Nephron (organoid): ENCODE measurements at regions not wholly inside any gene's neighbourhood (a gene's known extent, or its start where the extent isn't known, plus 50 kb on each side); places are given as distances from the start of the nearest gene placed in this dataset.

ENCODE experiments used
- H3K27ac Mint-ChIP-seq, 3 experiments: 2 replicates each; pipeline ENCODE4 v1.8.0; 2020; ENCODE audit warnings: mixed read lengths in 3 of 3, mild to moderate bottlenecking in 2 of 3, moderate library complexity in 1 of 3
- H3K27me3 Mint-ChIP-seq: 2 replicates; pipeline ENCODE4 v1.8.0; 2021; ENCODE audit warnings: low read depth, mild to moderate bottlenecking, moderate library complexity, mixed read lengths
- H3K36me3 Mint-ChIP-seq: 2 replicates; pipeline ENCODE4 v1.8.0; 2020; ENCODE audit warnings: low read depth, mixed read lengths
- H3K4me1 Mint-ChIP-seq: 2 replicates; pipeline ENCODE4 v1.8.0; 2020; ENCODE audit warnings: mixed read lengths
- H3K4me3 Mint-ChIP-seq, 3 experiments: 2 replicates each; pipeline ENCODE4 v1.8.0; 2020; ENCODE audit warnings: mild to moderate bottlenecking in 3 of 3, mixed read lengths in 3 of 3, moderate library complexity in 2 of 3
- H3K9me3 Mint-ChIP-seq: 2 replicates; pipeline ENCODE4 v1.8.0; 2020; ENCODE audit warnings: mixed read lengths
- CTCF ChIP-seq, 3 experiments: fragments of 200-600 bp; sonication (generic); IDR thresholded peaks; one replicate each; pipeline ENCODE4 v1.5.0; 2021; ENCODE audit warnings: antibody characterized with exemption in 3 of 3; ENCODE audit not compliant: unreplicated experiment in 3 of 3

GRCh38 chr3:180478695-180479094, 123.3 kb upstream of the TTC14 start:
- H3K27ac Mint-ChIP-seq: no peak overlapping the region
- H3K36me3 Mint-ChIP-seq: no peaks in the 10 kb centered on the region
- no peaks in the 10 kb centered on the region for H3K27me3 Mint-ChIP-seq
- no peak overlapping the region for H3K4me3 Mint-ChIP-seq
- H3K9me3 Mint-ChIP-seq: peaks cover 3% of the 10 kb centered on the region
- H3K4me1 Mint-ChIP-seq: peaks cover 15% of the 10 kb centered on the region
- no peak for TF ChIP-seq CTCF (IDR thresholded peaks at IDR 0.05; ENCODE audit: unreplicated experiment in 3 of 3)

GRCh38 chr3:180492047-180492446, 109.9 kb upstream of the TTC14 start:
- no peak for TF ChIP-seq CTCF (IDR thresholded peaks at IDR 0.05; ENCODE audit: unreplicated experiment in 3 of 3)
- Mint-ChIP-seq H3K27me3 (no peaks in the 10 kb centered on the region), H3K9me3 (peaks cover 16% of the 10 kb centered on the region), H3K4me3 (no peak overlapping the region), H3K4me1 (no peaks in the 10 kb centered on the region), H3K27ac (no peak overlapping the region), H3K36me3 (no peaks in the 10 kb centered on the region)

- no peaks in the 10 kb centered on the region for H3K27me3 Mint-ChIP-seq
- peaks cover 15% of the 10 kb centered on the region for H3K9me3 Mint-ChIP-seq
- no peak overlapping the region for H3K4me3 Mint-ChIP-seq
- no peak overlapping the region for H3K27ac Mint-ChIP-seq
- no peaks in the 10 kb centered on the region for H3K36me3 Mint-ChIP-seq
- TF ChIP-seq CTCF (IDR thresholded peaks at IDR 0.05; ENCODE audit: unreplicated experiment in 3 of 3): no peak
- H3K4me1 Mint-ChIP-seq: no peaks in the 10 kb centered on the region
Measured at GRCh38 chr3:180496995-180497394, 105.0 kb upstream of the TTC14 start.

- Mint-ChIP-seq H3K9me3 (peaks cover 15% of the 10 kb centered on the region), H3K4me3 (no peak overlapping the region), H3K27me3 (no peaks in the 10 kb centered on the region), H3K27ac (no peak overlapping the region), H3K4me1 (no peaks in the 10 kb centered on the region), H3K36me3 (no peaks in the 10 kb centered on the region)
- no peak for TF ChIP-seq CTCF (IDR thresholded peaks at IDR 0.05; ENCODE audit: unreplicated experiment in 3 of 3)
Measured at GRCh38 chr3:180516368-180516767, 85.6 kb upstream of the TTC14 start.

GRCh38 chr3:180523040-180523439, 78.9 kb upstream of the TTC14 start:
- Mint-ChIP-seq H3K4me1 (no peaks in the 10 kb centered on the region), H3K9me3 (peaks cover 9% of the 10 kb centered on the region), H3K27ac (no peak overlapping the region), H3K4me3 (no peak overlapping the region), H3K27me3 (peaks cover 4% of the 10 kb centered on the region), H3K36me3 (no peaks in the 10 kb centered on the region)
- no peak for TF ChIP-seq CTCF (IDR thresholded peaks at IDR 0.05; ENCODE audit: unreplicated experiment in 3 of 3)

- H3K27me3 Mint-ChIP-seq: peaks cover 4% of the 10 kb centered on the region
- no peak for TF ChIP-seq CTCF (IDR thresholded peaks at IDR 0.05; ENCODE audit: unreplicated experiment in 3 of 3)
- H3K9me3 Mint-ChIP-seq: no peaks in the 10 kb centered on the region
- H3K4me3 Mint-ChIP-seq: no peak overlapping the region
- no peaks in the 10 kb centered on the region for H3K36me3 Mint-ChIP-seq
- H3K4me1 Mint-ChIP-seq: no peaks in the 10 kb centered on the region
- no peak overlapping the region for H3K27ac Mint-ChIP-seq
Measured at GRCh38 chr3:180528843-180529242, 73.1 kb upstream of the TTC14 start.
